RKO (cell line): ENCODE measurements at regions not wholly inside any gene's neighbourhood (a gene's known extent, or its start where the extent isn't known, plus 50 kb on each side); places are given as distances from the start of the nearest gene placed in this dataset.
A peak's percentile ranks its signal among the peaks of the same experiment; 100 is the strongest.
"Not testable (repeated sequence)": the region's sequence is repeated elsewhere in the genome, so short reads cannot be mapped to it uniquely, and the experiment has no call there.

Experiments
- DNase-seq: peaks from one replicate; pipeline ENCODE4 v3.0.0-alpha.2; 2016; ENCODE audit warnings: low spot score

GRCh38 chr4:138393886-138394610 lies 151.9 kb upstream of the SLC7A11 start:
- DNase-seq: no peak

DNA sequence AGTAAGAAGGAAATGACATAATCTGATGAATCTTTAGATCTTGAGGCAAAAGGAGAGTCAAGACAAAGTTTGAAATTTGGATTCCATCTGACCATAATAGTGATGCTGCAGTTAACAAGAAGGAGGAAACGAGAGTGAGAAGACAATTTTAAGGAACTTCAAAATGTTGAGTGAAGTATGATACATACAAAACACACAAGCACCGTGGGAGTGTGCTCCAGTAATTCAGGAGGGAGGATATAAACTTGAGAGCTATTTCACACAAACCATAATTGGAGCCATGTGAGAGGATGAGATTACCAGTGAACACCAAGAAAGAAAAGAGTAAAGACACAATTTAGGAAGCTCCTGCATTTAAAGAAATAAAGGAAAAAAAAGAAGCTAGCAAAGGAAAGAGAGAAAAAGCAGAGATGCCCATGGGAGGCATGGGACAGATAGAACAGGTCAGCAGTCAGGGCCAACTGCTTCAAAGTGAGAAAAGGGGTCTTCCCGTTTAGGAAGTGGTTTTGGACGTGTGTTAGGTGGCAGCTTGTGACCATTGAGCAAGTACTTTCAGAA lies 150.7 kb upstream of the SLC7A11 start:
- no peak for DNase-seq

DNA sequence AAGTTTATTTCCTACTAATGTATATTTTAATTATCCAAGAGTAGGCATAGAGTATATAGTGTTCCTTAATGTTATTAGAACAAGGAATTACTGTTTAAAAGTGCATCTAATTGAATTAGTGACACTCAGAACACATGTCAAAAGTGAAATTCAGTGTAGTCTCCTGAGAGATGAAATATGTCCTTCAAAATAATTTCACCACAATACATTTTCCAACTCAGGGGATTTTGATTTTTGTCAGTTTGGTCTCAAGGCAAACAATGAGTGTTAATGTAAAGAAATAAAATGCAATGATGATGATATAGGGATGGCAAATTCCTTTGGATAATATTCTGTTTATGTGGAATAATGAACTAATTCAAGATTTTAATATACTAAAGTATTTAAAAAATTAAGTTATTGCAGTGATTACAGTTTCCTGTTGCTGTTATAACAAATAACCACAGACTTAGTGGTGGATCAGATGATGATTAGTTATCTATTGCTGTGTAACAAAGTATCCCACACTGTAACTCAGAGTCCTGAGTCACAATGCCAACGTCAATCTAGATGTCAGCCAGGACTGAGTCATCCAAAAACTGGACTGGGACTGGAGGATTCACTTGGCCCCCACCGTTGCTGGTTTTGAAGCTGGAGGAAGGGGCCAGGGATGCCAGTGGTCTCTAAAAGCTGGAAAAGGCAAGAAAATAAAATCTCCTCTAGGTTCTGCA lies 148.0 kb upstream of the SLC7A11 start:
- DNase-seq: peak; percentile 39

DNA sequence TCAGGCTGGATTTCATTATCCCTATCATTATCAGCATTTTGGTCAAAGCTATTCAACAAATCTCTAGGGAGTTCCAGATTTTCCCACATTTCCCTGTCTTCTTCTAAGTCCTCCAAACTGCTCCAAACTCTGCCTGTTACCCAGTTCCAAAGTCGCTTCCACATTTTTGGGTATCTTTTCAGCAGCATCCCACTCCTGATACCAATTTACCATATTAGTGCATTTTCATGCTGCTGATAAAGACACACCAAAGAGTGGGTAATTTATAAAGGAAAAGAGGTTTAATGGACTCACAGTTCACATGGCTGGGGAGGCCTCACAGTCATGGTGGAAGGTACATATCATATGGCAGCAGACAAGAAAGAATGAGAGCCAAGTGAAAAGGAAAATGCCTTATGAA lies 132.8 kb upstream of the SLC7A11 start:
- DNase-seq: no peak

DNA sequence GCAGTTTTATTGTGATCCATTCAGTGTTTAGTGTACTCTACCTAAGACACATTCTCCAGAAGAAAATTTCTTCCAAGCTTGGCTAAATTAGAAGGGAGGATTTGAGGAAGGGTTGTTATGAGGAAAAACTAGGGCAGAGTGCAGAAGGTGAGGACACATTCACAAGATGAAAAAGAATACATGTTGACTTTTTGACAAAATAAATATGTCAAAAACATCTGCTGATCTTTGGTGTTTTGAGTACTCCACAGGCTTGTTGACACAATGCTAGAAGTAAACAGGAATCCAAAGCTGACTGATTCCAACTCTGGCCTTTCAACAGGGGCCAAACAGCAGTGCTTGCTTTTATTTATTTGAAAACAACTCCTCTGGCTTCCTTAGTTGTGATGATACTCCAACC lies 125.8 kb upstream of the SLC7A11 start:
- DNase-seq: no peak

DNA sequence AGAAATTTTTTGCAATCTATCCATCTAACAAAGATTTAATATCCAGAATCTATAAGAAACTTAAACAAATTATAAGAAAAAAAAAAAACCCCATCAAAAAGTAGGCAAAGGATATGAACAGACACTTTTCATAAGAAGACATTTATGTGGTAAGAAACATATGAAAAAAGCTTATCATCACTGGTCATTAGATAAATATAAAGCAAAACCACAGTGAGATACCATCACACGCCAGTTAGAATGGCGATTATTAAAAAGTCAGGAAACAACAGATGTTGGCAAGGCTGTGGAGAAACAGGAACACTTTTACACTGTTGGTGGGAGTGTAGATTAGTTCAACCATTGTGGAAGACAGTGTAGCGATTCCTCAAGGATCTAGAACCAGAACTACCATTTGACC lies 110.3 kb upstream of the SLC7A11 start:
- DNase-seq: not testable (repeated sequence)

- no peak for DNase-seq
Measured at GRCh38 chr4:138348055-138348454, 105.9 kb upstream of the SLC7A11 start.

GRCh38 chr4:138347561-138347960 lies 105.4 kb upstream of the SLC7A11 start:
- no peak for DNase-seq

GRCh38 chr4:138344851-138345250 lies 102.7 kb upstream of the SLC7A11 start:
- no peak for DNase-seq

- DNase-seq: no peak
Measured at GRCh38 chr4:138344054-138344453, 101.9 kb upstream of the SLC7A11 start.

- no peak for DNase-seq
Measured at GRCh38 chr4:138341739-138342415, 99.7 kb upstream of the SLC7A11 start.

- no peak for DNase-seq
Measured at GRCh38 chr4:138338840-138339239, 96.7 kb upstream of the SLC7A11 start.

DNA sequence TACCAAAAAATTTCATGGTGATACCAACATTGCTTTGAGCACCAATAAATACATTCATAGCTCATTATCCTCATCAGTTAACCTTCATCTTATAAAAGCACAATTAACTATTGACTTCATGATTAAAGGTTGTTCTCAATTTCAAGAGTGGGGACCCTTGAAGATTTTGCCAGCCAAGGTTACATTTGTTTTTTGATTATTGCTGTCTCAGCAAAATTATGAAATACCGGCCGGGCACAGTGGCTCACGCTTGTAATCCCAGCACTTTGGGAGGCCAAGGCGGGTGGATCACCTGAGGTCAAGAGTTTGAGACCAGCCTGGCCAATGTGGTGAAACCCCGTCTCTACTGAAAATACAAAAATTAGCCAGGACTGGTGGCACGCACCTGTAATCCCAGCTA lies 96.1 kb upstream of the SLC7A11 start:
- DNase-seq: not testable (repeated sequence)

DNA sequence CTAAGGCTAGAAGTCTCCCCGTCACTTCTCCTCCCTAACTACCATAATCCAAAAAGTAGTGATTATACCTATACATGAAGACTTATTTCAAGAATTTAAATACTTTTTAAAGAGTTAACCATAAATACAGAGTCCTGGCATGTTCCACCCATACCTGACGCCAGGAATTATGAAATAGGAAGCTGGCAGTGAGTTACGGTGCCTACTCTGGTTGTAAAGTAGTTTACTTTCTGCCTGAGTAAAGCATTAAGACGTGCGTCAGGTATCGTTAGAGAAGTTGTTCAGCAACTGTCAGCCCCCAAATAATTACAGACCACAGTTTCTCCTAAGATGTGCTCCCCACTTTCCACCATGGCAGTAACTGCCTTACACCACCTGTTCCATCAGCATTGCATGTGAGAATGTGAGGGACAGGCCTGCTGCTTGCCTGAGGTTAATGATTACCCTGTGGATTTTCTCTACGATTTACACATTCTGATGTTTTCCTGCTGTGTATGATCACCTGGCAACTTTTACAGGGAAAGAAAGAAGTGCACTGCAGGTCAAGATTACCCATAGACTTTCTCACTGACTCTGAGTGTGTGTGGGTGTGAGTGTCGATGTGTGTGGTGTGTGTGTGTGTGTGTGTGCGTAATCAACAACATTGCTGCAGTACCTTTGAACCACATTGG lies 92.3 kb upstream of the SLC7A11 start:
- no peak for DNase-seq

- DNase-seq: not testable (repeated sequence)
Measured at GRCh38 chr4:138332415-138332814, 90.3 kb upstream of the SLC7A11 start.

DNA sequence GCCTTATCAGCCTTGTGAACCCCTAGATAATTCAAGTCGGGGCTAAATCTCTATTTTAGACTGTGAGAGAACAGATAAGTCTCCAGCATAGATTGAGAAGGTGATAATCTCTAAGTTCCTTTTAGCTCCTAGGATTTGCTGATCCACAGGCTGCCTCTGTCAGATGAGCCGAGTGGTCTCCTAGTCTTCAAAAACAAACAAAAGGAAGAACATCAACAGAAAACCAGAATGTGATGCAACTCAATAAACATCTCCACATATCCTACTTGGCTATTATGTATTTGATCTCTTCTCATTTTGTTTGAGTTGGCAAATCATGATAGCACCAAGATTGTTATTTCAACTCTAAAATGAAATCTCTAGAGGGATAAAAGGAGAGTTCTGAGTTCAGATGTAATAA lies 88.4 kb upstream of the SLC7A11 start:
- DNase-seq: no peak

GRCh38 chr4:138329506-138330070 lies 87.4 kb upstream of the SLC7A11 start:
- no peak for DNase-seq

GRCh38 chr4:138327338-138327737 lies 85.2 kb upstream of the SLC7A11 start:
- DNase-seq: no peak

- DNase-seq: no peak
Measured at GRCh38 chr4:138320831-138321230, 78.7 kb upstream of the SLC7A11 start.

GRCh38 chr4:138320030-138320429 lies 77.9 kb upstream of the SLC7A11 start:
- DNase-seq: no peak

DNA sequence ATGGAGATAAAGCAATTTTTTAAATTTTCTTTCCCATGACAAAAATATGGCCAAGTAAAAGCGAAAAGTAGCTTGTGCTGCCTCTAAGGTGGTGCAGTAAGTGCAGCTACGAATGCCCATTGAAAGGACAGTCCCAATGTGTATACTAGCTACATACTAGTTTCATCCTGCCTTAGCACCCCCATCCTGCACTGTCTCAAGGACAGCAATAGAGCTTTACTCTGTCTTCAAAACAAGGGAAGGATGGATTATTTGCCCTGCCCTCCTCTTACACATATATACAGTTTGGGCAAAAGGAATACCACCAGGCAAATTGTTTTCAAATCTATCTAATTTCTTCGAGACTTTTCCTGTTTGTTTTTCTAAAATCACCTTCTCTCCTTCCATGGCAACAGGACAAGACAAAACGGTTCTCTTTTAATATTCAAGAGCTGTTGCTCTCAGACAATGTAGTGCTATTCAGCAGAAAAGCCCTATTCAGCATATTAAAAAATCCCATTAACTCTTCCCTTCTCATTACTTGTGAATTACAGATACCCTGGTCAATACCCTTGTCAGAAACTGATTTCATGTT lies 75.1 kb upstream of the SLC7A11 start:
- DNase-seq: no peak

- no peak for DNase-seq
Measured at GRCh38 chr4:138312536-138312911, 70.4 kb upstream of the SLC7A11 start.
